Trophoblast cell (in vitro differentiated cells and primary cell): ENCODE measurements at regions not wholly inside any gene's neighbourhood (a gene's known extent, or its start where the extent isn't known, plus 50 kb on each side); places are given as distances from the start of the nearest gene placed in this dataset.

Experiments
- DNase-seq, 2 donors: peaks; one replicate each; pipeline ENCODE4 v3.0.0-alpha.2; 2016
- H2AFZ ChIP-seq: 2 replicates; pipeline ENCODE4 v1.6.1; 2013; ENCODE audit warnings: low read length, moderate library complexity, mild to moderate bottlenecking; ENCODE audit not compliant: insufficient read depth, poor library complexity
- H2AK5ac ChIP-seq: 2 replicates; pipeline ENCODE4 v1.6.1; 2013; ENCODE audit warnings: mild to moderate bottlenecking, low read length
- H2BK120ac ChIP-seq: 2 replicates; pipeline ENCODE4 v1.6.1; 2013; ENCODE audit warnings: low read length, mild to moderate bottlenecking, moderate library complexity; ENCODE audit not compliant: insufficient read depth, poor library complexity
- H2BK12ac ChIP-seq: 2 replicates; pipeline ENCODE4 v1.6.1; 2013; ENCODE audit warnings: mild to moderate bottlenecking, low read length, moderate library complexity
- H2BK5ac ChIP-seq: 2 replicates; pipeline ENCODE4 v1.6.1; 2013; ENCODE audit warnings: low read length, low read depth, moderate library complexity, mild to moderate bottlenecking; ENCODE audit not compliant: poor library complexity
- H3K14ac ChIP-seq: 2 replicates; pipeline ENCODE4 v1.6.1; 2013; ENCODE audit warnings: mild to moderate bottlenecking, low read length
- H3K18ac ChIP-seq: 2 replicates; pipeline ENCODE4 v1.6.1; 2013; ENCODE audit warnings: mild to moderate bottlenecking, low read length
- H3K23ac ChIP-seq: 2 replicates; pipeline ENCODE4 v1.6.1; 2013; ENCODE audit warnings: low read length
- H3K27ac ChIP-seq: 2 replicates; pipeline ENCODE4 v1.5.1; 2013; ENCODE audit warnings: low read depth, mild to moderate bottlenecking, inconsistent platforms, low read length, moderate library complexity
- H3K27me3 ChIP-seq: 2 replicates; pipeline ENCODE4 v1.6.1; 2013; ENCODE audit warnings: inconsistent platforms, mild to moderate bottlenecking, low read length, moderate library complexity; ENCODE audit not compliant: insufficient read depth
- H3K36me3 ChIP-seq, 2 experiments: 1 replicate in 1 of 2; 2 replicates in 1 of 2; pipeline ENCODE4 v1.6.1; 2013; ENCODE audit warnings: low read length in 2 of 2, mild to moderate bottlenecking in 2 of 2, moderate library complexity in 1 of 2; ENCODE audit not compliant: insufficient read depth in 2 of 2, control insufficient read depth in 1 of 2
- H3K4ac ChIP-seq: 2 replicates; pipeline ENCODE4 v1.6.1; 2013; ENCODE audit warnings: low read depth, mild to moderate bottlenecking, low read length, moderate library complexity
- H3K4me1 ChIP-seq, 2 experiments: 1 replicate in 1 of 2; 2 replicates in 1 of 2; pipeline ENCODE4 v1.6.1; 2013; ENCODE audit warnings: low read length in 2 of 2, mild to moderate bottlenecking in 2 of 2, moderate library complexity in 1 of 2; ENCODE audit not compliant: insufficient read depth in 2 of 2, control insufficient read depth in 1 of 2
- H3K4me2 ChIP-seq: 2 replicates; pipeline ENCODE4 v1.6.1; 2013; ENCODE audit warnings: inconsistent platforms, mild to moderate bottlenecking, low read length, moderate library complexity
- H3K4me3 ChIP-seq: 2 replicates; pipeline ENCODE4 v1.5.1; 2013; ENCODE audit warnings: mild to moderate bottlenecking, low read depth, low read length, inconsistent platforms
- H3K79me1 ChIP-seq: one replicate; pipeline ENCODE4 v1.6.1; 2013; ENCODE audit warnings: low read length
- H3K79me2 ChIP-seq: 2 replicates; pipeline ENCODE4 v1.6.1; 2013; ENCODE audit warnings: low read length, mild to moderate bottlenecking; ENCODE audit not compliant: control insufficient read depth, insufficient read depth, poor library complexity
- H3K9ac ChIP-seq: 2 replicates; pipeline ENCODE4 v1.6.1; 2013; ENCODE audit warnings: mild to moderate bottlenecking, low read length
- H3K9me3 ChIP-seq: 2 replicates; pipeline ENCODE4 v1.6.1; 2013; ENCODE audit warnings: low read depth, mild to moderate bottlenecking, control low read depth, inconsistent platforms, low read length; ENCODE audit not compliant: insufficient read depth
- H4K12ac ChIP-seq: 2 replicates; pipeline ENCODE4 v1.6.1; 2013; ENCODE audit warnings: low read depth, mild to moderate bottlenecking, low read length, moderate library complexity
- H4K8ac ChIP-seq: 2 replicates; pipeline ENCODE4 v1.6.1; 2013; ENCODE audit warnings: low read depth, mild to moderate bottlenecking, low read length, moderate library complexity
- H4K91ac ChIP-seq: one replicate; pipeline ENCODE4 v1.6.1; 2013; ENCODE audit warnings: low read depth, mild to moderate bottlenecking, low read length, moderate library complexity
- WGBS: extraction: QIAGEN DNeasy Blood & Tissue Kit; methylation state at CpG from one replicate; pipeline ENCODE4 v1.1.7; 2013; ENCODE audit warnings: missing lambda C conversion rate; ENCODE audit not compliant: insufficient read length, insufficient coverage; ENCODE audit errors: extremely low coverage; 5-methylcytosine and 5-hydroxymethylcytosine counted together

GRCh38 chr22:47361247-47361646, 598.8 kb downstream of the TBC1D22A start:
- no peak overlapping the region for H3K27ac ChIP-seq
- H4K12ac ChIP-seq, result no peak overlapping the region
- H3K4ac ChIP-seq, result no peak overlapping the region
- peaks cover 30% of the 10 kb centered on the region for H3K9me3 ChIP-seq
- no peak overlapping the region for H3K4me3 ChIP-seq
- no peak overlapping the region for H4K91ac ChIP-seq
- no peak overlapping the region for H4K8ac ChIP-seq
- no peak for DNase-seq
- H3K4me1 ChIP-seq, result no peaks in the 10 kb centered on the region
- H3K9ac ChIP-seq, result no peak overlapping the region
- no peak overlapping the region for H3K4me2 ChIP-seq
- no peak overlapping the region for H2BK12ac ChIP-seq
- no peaks in the 10 kb centered on the region for H3K79me2 ChIP-seq
- no peak overlapping the region for H2BK120ac ChIP-seq
- no peak overlapping the region for H3K18ac ChIP-seq
- H3K27me3 ChIP-seq, result no peaks in the 10 kb centered on the region
- H2BK5ac ChIP-seq, result no peak overlapping the region
- no peak overlapping the region for H3K14ac ChIP-seq
- H3K36me3 ChIP-seq, result no peaks in the 10 kb centered on the region
- no peak overlapping the region for H3K23ac ChIP-seq
- no CpG with 5 or more reads among the region's 3 CpGs for WGBS
- H2AK5ac ChIP-seq, result no peak overlapping the region
- no peak overlapping the region for H2AFZ ChIP-seq
- no peaks in the 10 kb centered on the region for H3K79me1 ChIP-seq

DNA sequence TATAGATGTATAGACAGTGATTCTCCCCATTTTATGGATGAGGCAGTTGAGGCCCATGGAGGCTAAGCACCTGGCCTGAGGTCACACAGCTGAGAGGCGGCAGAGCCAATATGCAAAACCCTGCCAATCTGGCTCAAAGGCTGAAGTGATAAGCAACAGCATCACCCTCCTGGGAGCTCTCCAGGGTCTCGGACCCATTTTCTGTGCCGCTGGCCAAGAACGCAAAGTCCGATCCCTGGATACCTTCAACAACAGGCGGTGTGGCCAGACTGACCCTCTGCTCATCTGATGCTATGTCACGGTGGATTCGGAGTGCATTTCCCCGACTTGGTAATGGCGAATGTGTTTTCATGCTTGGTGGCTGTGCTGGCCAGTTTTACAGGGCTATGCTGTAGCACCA, 595.0 kb downstream of the TBC1D22A start:
- H3K9ac ChIP-seq, result no peak overlapping the region
- no peak overlapping the region for H3K27ac ChIP-seq
- no peaks in the 10 kb centered on the region for H3K4me1 ChIP-seq
- H2AFZ ChIP-seq, result no peak overlapping the region
- no peak overlapping the region for H2BK120ac ChIP-seq
- no peak overlapping the region for H4K91ac ChIP-seq
- WGBS, result no CpG with 5 or more reads among the region's 10 CpGs
- no peak for DNase-seq
- H3K27me3 ChIP-seq, result no peaks in the 10 kb centered on the region
- H3K23ac ChIP-seq, result no peak overlapping the region
- no peak overlapping the region for H2BK12ac ChIP-seq
- no peak overlapping the region for H4K8ac ChIP-seq
- no peak overlapping the region for H2AK5ac ChIP-seq
- no peak overlapping the region for H4K12ac ChIP-seq
- no peak overlapping the region for H2BK5ac ChIP-seq
- H3K4ac ChIP-seq, result no peak overlapping the region
- H3K18ac ChIP-seq, result no peak overlapping the region
- H3K4me3 ChIP-seq, result no peak overlapping the region
- H3K79me1 ChIP-seq, result no peaks in the 10 kb centered on the region
- H3K36me3 ChIP-seq, result no peaks in the 10 kb centered on the region
- H3K9me3 ChIP-seq, result peaks cover 53% of the 10 kb centered on the region
- H3K79me2 ChIP-seq, result no peaks in the 10 kb centered on the region
- H3K14ac ChIP-seq, result no peak overlapping the region
- no peak overlapping the region for H3K4me2 ChIP-seq

DNA sequence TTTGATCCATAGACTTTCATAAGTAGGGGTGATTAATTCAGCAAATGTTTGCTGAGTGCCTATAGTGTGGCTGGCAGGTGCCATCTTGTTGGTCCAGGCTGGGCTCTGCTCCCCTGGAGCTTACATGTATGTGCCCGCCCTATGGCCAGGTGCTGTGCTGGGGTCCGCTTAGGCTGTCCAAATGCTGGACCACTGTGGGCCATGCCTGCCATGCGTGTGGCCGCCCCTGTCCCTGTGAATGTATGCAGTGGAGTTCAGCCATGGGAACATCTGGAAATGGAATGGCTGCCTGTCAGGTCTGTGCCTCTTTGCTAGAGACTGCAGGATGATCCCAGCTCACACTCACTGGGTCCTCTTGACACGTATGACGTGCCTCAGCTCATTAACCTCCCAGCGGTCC, 594.6 kb downstream of the TBC1D22A start:
- no CpG with 5 or more reads among the region's 7 CpGs for WGBS
- Histone ChIP-seq H3K4me2 (no peak overlapping the region), H2BK5ac (no peak overlapping the region)

DNA sequence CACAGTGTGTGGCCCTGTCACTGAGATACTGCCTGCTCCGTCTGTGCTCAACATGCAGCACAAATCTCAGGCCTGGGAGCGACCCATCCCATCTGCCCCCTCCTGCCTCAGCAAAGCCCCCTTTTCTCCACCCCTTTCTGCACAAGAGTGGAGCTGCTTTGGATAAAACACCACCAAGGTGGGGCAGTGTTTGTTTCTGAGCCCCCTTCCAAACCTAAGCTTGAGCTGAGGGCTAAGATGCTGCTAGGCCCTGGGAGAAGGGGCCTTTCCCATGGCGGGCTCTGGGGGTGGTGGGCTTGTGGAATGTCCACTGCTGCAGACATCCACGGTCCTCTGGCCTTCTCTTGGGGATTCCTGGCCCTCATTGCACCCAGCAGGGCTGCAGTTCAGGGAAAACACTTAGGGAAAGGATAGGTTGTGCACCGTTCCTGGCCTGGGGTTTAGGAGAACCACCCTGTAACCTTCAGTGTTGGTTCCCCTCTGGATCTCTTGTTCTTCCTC, 594.1 kb downstream of the TBC1D22A start:
- H4K91ac ChIP-seq, result no peak overlapping the region
- H2BK120ac ChIP-seq, result no peak overlapping the region
- no peak overlapping the region for H3K4ac ChIP-seq
- H3K79me1 ChIP-seq, result no peaks in the 10 kb centered on the region
- peaks cover 61% of the 10 kb centered on the region for H3K9me3 ChIP-seq
- H4K8ac ChIP-seq, result no peak overlapping the region
- H3K36me3 ChIP-seq, result no peaks in the 10 kb centered on the region
- H2AFZ ChIP-seq, result no peak overlapping the region
- no peak overlapping the region for H2AK5ac ChIP-seq
- no peaks in the 10 kb centered on the region for H3K4me1 ChIP-seq
- H3K27ac ChIP-seq, result no peak overlapping the region
- H3K23ac ChIP-seq, result no peak overlapping the region
- DNase-seq, result no peak
- no peak overlapping the region for H2BK12ac ChIP-seq
- no peak overlapping the region for H4K12ac ChIP-seq
- H3K4me3 ChIP-seq, result no peak overlapping the region
- H3K27me3 ChIP-seq, result no peaks in the 10 kb centered on the region
- no CpG with 5 or more reads among the region's 5 CpGs for WGBS
- H3K79me2 ChIP-seq, result no peaks in the 10 kb centered on the region
- no peak overlapping the region for H3K9ac ChIP-seq
- H3K4me2 ChIP-seq, result no peak overlapping the region
- H3K18ac ChIP-seq, result no peak overlapping the region
- H2BK5ac ChIP-seq, result no peak overlapping the region
- H3K14ac ChIP-seq, result no peak overlapping the region

More for the DNA sequence above, 594.6 kb downstream of the TBC1D22A start:
- Histone ChIP-seq H4K91ac (no peak overlapping the region), H3K23ac (no peak overlapping the region), H2BK12ac (no peak overlapping the region), H3K4me1 (no peaks in the 10 kb centered on the region), H4K8ac (no peak overlapping the region), H3K4me3 (no peak overlapping the region), H3K9ac (no peak overlapping the region), H3K4ac (no peak overlapping the region), H3K36me3 (no peaks in the 10 kb centered on the region), H2BK120ac (no peak overlapping the region), H4K12ac (no peak overlapping the region), H3K14ac (no peak overlapping the region), H3K9me3 (peaks cover 56% of the 10 kb centered on the region), H3K18ac (no peak overlapping the region), H3K27me3 (no peaks in the 10 kb centered on the region), H2AFZ (no peak overlapping the region), H3K79me1 (no peaks in the 10 kb centered on the region), H3K27ac (no peak overlapping the region), H3K79me2 (no peaks in the 10 kb centered on the region), H2AK5ac (no peak overlapping the region)
- no peak for DNase-seq
